ENCODE measurements at regions not wholly inside any gene's neighbourhood (a gene's known extent, or its start where the extent isn't known, plus 50 kb on each side); places are given as distances from the start of the nearest gene placed in this dataset.

GRCh38 chr14:25884657-25885056 is 713.2 kb downstream of the NOVA1 start:
- H3K9ac ChIP-seq (ENCODE audit: low read length in 2 of 2): no peak overlapping the region
- no peak overlapping the region for H3K27ac ChIP-seq (ENCODE audit: low read length)
- no peaks in the 10 kb centered on the region for H3K9me3 ChIP-seq (ENCODE audit: control insufficient read depth in 2 of 2, low read length in 2 of 2)
- H3K4me1 ChIP-seq (ENCODE audit: control insufficient read depth, insufficient read depth, low read length): no peaks in the 10 kb centered on the region
- no peak overlapping the region for H3K4me3 ChIP-seq (ENCODE audit: low read length in 2 of 2)
- no peaks in the 10 kb centered on the region for H3K36me3 ChIP-seq (ENCODE audit: control insufficient read depth in 2 of 2, insufficient read depth in 2 of 2, low read length in 2 of 2)
- H3K27me3 ChIP-seq (ENCODE audit: control insufficient read depth in 1 of 2, insufficient read depth in 2 of 2, low read length in 2 of 2): no peaks in the 10 kb centered on the region

GRCh38 chr14:25882899-25883298 is 714.9 kb downstream of the NOVA1 start:
- Histone ChIP-seq H3K4me3 (ENCODE audit: low read length in 2 of 2) (no peak overlapping the region), H3K27me3 (ENCODE audit: control insufficient read depth in 1 of 2, insufficient read depth in 2 of 2, low read length in 2 of 2) (no peaks in the 10 kb centered on the region), H3K9ac (ENCODE audit: low read length in 2 of 2) (no peak overlapping the region), H3K27ac (ENCODE audit: low read length) (no peak overlapping the region), H3K36me3 (ENCODE audit: control insufficient read depth in 2 of 2, insufficient read depth in 2 of 2, low read length in 2 of 2) (no peaks in the 10 kb centered on the region), H3K4me1 (ENCODE audit: control insufficient read depth, insufficient read depth, low read length) (no peaks in the 10 kb centered on the region), H3K9me3 (ENCODE audit: control insufficient read depth in 2 of 2, low read length in 2 of 2) (no peaks in the 10 kb centered on the region)

GRCh38 chr14:25875475-25875874 is 722.4 kb downstream of the NOVA1 start:
- H3K4me1 ChIP-seq (ENCODE audit: control insufficient read depth, insufficient read depth, low read length): no peaks in the 10 kb centered on the region
- no peak overlapping the region for H3K9ac ChIP-seq (ENCODE audit: low read length in 2 of 2)
- no peaks in the 10 kb centered on the region for H3K27me3 ChIP-seq (ENCODE audit: control insufficient read depth in 1 of 2, insufficient read depth in 2 of 2, low read length in 2 of 2)
- H3K36me3 ChIP-seq (ENCODE audit: control insufficient read depth in 2 of 2, insufficient read depth in 2 of 2, low read length in 2 of 2): no peaks in the 10 kb centered on the region
- no peak overlapping the region for H3K4me3 ChIP-seq (ENCODE audit: low read length in 2 of 2)
- H3K9me3 ChIP-seq (ENCODE audit: control insufficient read depth in 2 of 2, low read length in 2 of 2): no peaks in the 10 kb centered on the region
- H3K27ac ChIP-seq (ENCODE audit: low read length): no peak overlapping the region

- Histone ChIP-seq H3K9ac (ENCODE audit: low read length in 2 of 2) (no peak overlapping the region), H3K9me3 (ENCODE audit: control insufficient read depth in 2 of 2, low read length in 2 of 2) (no peaks in the 10 kb centered on the region), H3K4me1 (ENCODE audit: control insufficient read depth, insufficient read depth, low read length) (no peaks in the 10 kb centered on the region), H3K27ac (ENCODE audit: low read length) (no peak overlapping the region), H3K27me3 (ENCODE audit: control insufficient read depth in 1 of 2, insufficient read depth in 2 of 2, low read length in 2 of 2) (no peaks in the 10 kb centered on the region), H3K4me3 (ENCODE audit: low read length in 2 of 2) (no peak overlapping the region), H3K36me3 (ENCODE audit: control insufficient read depth in 2 of 2, insufficient read depth in 2 of 2, low read length in 2 of 2) (no peaks in the 10 kb centered on the region)
Measured at GRCh38 chr14:25869854-25870253, 728.0 kb downstream of the NOVA1 start.

- Histone ChIP-seq H3K4me3 (ENCODE audit: low read length in 2 of 2) (no peak overlapping the region), H3K27me3 (ENCODE audit: control insufficient read depth in 1 of 2, insufficient read depth in 2 of 2, low read length in 2 of 2) (no peaks in the 10 kb centered on the region), H3K27ac (ENCODE audit: low read length) (no peak overlapping the region), H3K36me3 (ENCODE audit: control insufficient read depth in 2 of 2, insufficient read depth in 2 of 2, low read length in 2 of 2) (no peaks in the 10 kb centered on the region), H3K9ac (ENCODE audit: low read length in 2 of 2) (no peak overlapping the region), H3K9me3 (ENCODE audit: control insufficient read depth in 2 of 2, low read length in 2 of 2) (no peaks in the 10 kb centered on the region), H3K4me1 (ENCODE audit: control insufficient read depth, insufficient read depth, low read length) (no peaks in the 10 kb centered on the region)
Measured at GRCh38 chr14:25868521-25869314, 729.1 kb downstream of the NOVA1 start.

- Histone ChIP-seq H3K4me1 (ENCODE audit: control insufficient read depth, insufficient read depth, low read length) (no peaks in the 10 kb centered on the region), H3K9ac (ENCODE audit: low read length in 2 of 2) (no peak overlapping the region), H3K27me3 (ENCODE audit: control insufficient read depth in 1 of 2, insufficient read depth in 2 of 2, low read length in 2 of 2) (no peaks in the 10 kb centered on the region), H3K27ac (ENCODE audit: low read length) (no peak overlapping the region), H3K36me3 (ENCODE audit: control insufficient read depth in 2 of 2, insufficient read depth in 2 of 2, low read length in 2 of 2) (no peaks in the 10 kb centered on the region), H3K4me3 (ENCODE audit: low read length in 2 of 2) (no peak overlapping the region), H3K9me3 (ENCODE audit: control insufficient read depth in 2 of 2, low read length in 2 of 2) (no peaks in the 10 kb centered on the region)
Measured at GRCh38 chr14:25861406-25861805, 736.4 kb downstream of the NOVA1 start.

GRCh38 chr14:25848601-25849000 is 749.2 kb downstream of the NOVA1 start:
- Histone ChIP-seq H3K27me3 (ENCODE audit: control insufficient read depth in 1 of 2, insufficient read depth in 2 of 2, low read length in 2 of 2) (no peaks in the 10 kb centered on the region), H3K9me3 (ENCODE audit: control insufficient read depth in 2 of 2, low read length in 2 of 2) (no peaks in the 10 kb centered on the region)

GRCh38 chr14:25846246-25846645 is 751.6 kb downstream of the NOVA1 start:
- H3K27me3 ChIP-seq (ENCODE audit: control insufficient read depth in 1 of 2, insufficient read depth in 2 of 2, low read length in 2 of 2): no peaks in the 10 kb centered on the region
- no peak overlapping the region for H3K27ac ChIP-seq (ENCODE audit: low read length)
- H3K9ac ChIP-seq (ENCODE audit: low read length in 2 of 2): no peak overlapping the region
- no peaks in the 10 kb centered on the region for H3K9me3 ChIP-seq (ENCODE audit: control insufficient read depth in 2 of 2, low read length in 2 of 2)
- H3K36me3 ChIP-seq (ENCODE audit: control insufficient read depth in 2 of 2, insufficient read depth in 2 of 2, low read length in 2 of 2): no peaks in the 10 kb centered on the region
- no peak overlapping the region for H3K4me3 ChIP-seq (ENCODE audit: low read length in 2 of 2)
- H3K4me1 ChIP-seq (ENCODE audit: control insufficient read depth, insufficient read depth, low read length): no peaks in the 10 kb centered on the region

More at GRCh38 chr14:25848601-25849000, 749.2 kb downstream of the NOVA1 start:
- Histone ChIP-seq H3K27ac (ENCODE audit: low read length) (no peak overlapping the region), H3K4me3 (ENCODE audit: low read length in 2 of 2) (no peak overlapping the region), H3K4me1 (ENCODE audit: control insufficient read depth, insufficient read depth, low read length) (no peaks in the 10 kb centered on the region), H3K36me3 (ENCODE audit: control insufficient read depth in 2 of 2, insufficient read depth in 2 of 2, low read length in 2 of 2) (no peaks in the 10 kb centered on the region), H3K9ac (ENCODE audit: low read length in 2 of 2) (no peak overlapping the region)

GRCh38 chr14:25843481-25844470 is 754.1 kb downstream of the NOVA1 start:
- no peak overlapping the region for H3K4me3 ChIP-seq (ENCODE audit: low read length in 2 of 2)
- H3K4me1 ChIP-seq (ENCODE audit: control insufficient read depth, insufficient read depth, low read length): no peaks in the 10 kb centered on the region
- no peaks in the 10 kb centered on the region for H3K36me3 ChIP-seq (ENCODE audit: control insufficient read depth in 2 of 2, insufficient read depth in 2 of 2, low read length in 2 of 2)
- no peak overlapping the region for H3K9ac ChIP-seq (ENCODE audit: low read length in 2 of 2)
- H3K27me3 ChIP-seq (ENCODE audit: control insufficient read depth in 1 of 2, insufficient read depth in 2 of 2, low read length in 2 of 2): no peaks in the 10 kb centered on the region
- H3K27ac ChIP-seq (ENCODE audit: low read length): no peak overlapping the region
- no peaks in the 10 kb centered on the region for H3K9me3 ChIP-seq (ENCODE audit: control insufficient read depth in 2 of 2, low read length in 2 of 2)

- Histone ChIP-seq H3K27ac (ENCODE audit: low read length) (no peak overlapping the region), H3K36me3 (ENCODE audit: control insufficient read depth in 2 of 2, insufficient read depth in 2 of 2, low read length in 2 of 2) (no peaks in the 10 kb centered on the region), H3K9ac (ENCODE audit: low read length in 2 of 2) (no peak overlapping the region), H3K4me1 (ENCODE audit: control insufficient read depth, insufficient read depth, low read length) (no peaks in the 10 kb centered on the region), H3K4me3 (ENCODE audit: low read length in 2 of 2) (no peak overlapping the region), H3K9me3 (ENCODE audit: control insufficient read depth in 2 of 2, low read length in 2 of 2) (no peaks in the 10 kb centered on the region), H3K27me3 (ENCODE audit: control insufficient read depth in 1 of 2, insufficient read depth in 2 of 2, low read length in 2 of 2) (no peaks in the 10 kb centered on the region)
Measured at GRCh38 chr14:25841226-25841625, 756.6 kb downstream of the NOVA1 start.

Data from stomach smooth muscle (tissue), 2 donors.